CD4-positive, alpha-beta memory T cell (primary cell): ENCODE measurements at regions not wholly inside any gene's neighbourhood (a gene's known extent, or its start where the extent isn't known, plus 50 kb on each side); places are given as distances from the start of the nearest gene placed in this dataset.

Experiments used
- CTCF ChIA-PET: fragments of 350-600 bp; sonication (Branson Sonifier 250); formaldehyde crosslinking; loops from one replicate; lab custom pipeline; 2021; ENCODE audit warnings: inconsistent platforms; ENCODE audit not compliant: partially characterized antibody; lab: Charles Lee
- POLR2A ChIA-PET: fragments of 350-600 bp; sonication (Branson Sonifier 250); formaldehyde crosslinking; loops from one replicate; lab custom pipeline; 2021; ENCODE audit not compliant: partially characterized antibody; lab: Charles Lee
- DNase-seq, 5 donors: peaks; one replicate each; pipeline versions ENCODE4 v3.0.0 to v3.0.0-alpha.2; 2020 to 2022; ENCODE audit warnings: mixed read lengths in 1 of 5
- H3K27ac ChIP-seq: one replicate; pipeline ENCODE4 v1.7.0; 2013; ENCODE audit warnings: low read depth, low read length
- H3K27me3 ChIP-seq: 2 replicates; pipeline ENCODE4 v1.7.0; 2013; ENCODE audit warnings: mild to moderate bottlenecking, low read length, moderate library complexity; ENCODE audit not compliant: insufficient read depth
- H3K36me3 ChIP-seq: 2 replicates; pipeline ENCODE4 v1.7.0; 2013; ENCODE audit warnings: mild to moderate bottlenecking, low read length, moderate library complexity; ENCODE audit not compliant: insufficient read depth
- H3K4me1 ChIP-seq: 2 replicates; pipeline ENCODE4 v1.7.0; 2013; ENCODE audit warnings: mild to moderate bottlenecking, low read length, moderate library complexity; ENCODE audit not compliant: insufficient read depth
- H3K4me3 ChIP-seq, 2 donors: one replicate each; pipeline ENCODE4 v1.7.0; 2013; ENCODE audit warnings: low read length in 2 of 2, mild to moderate bottlenecking in 1 of 2
- H3K9me3 ChIP-seq, 2 donors: one replicate each; pipeline ENCODE4 v1.7.0; 2013; ENCODE audit warnings: low read length in 2 of 2, control low read depth in 1 of 2; ENCODE audit not compliant: control insufficient read depth in 1 of 2
- H3K27ac Mint-ChIP-seq, 7 donors: one replicate each; pipeline ENCODE4 v1.8.0; 2020 to 2021; ENCODE audit warnings: mixed read lengths in 7 of 7, mild to moderate bottlenecking in 6 of 7, inconsistent platforms in 3 of 7, moderate library complexity in 3 of 7
- H3K27me3 Mint-ChIP-seq, 2 donors: one replicate each; pipeline ENCODE4 v1.8.0; 2020 to 2021; ENCODE audit warnings: mixed read lengths in 2 of 2
- H3K36me3 Mint-ChIP-seq, 2 donors: one replicate each; pipeline ENCODE4 v1.8.0; 2020 to 2021; ENCODE audit warnings: mixed read lengths in 2 of 2, inconsistent platforms in 1 of 2, mild to moderate bottlenecking in 1 of 2
- H3K4me1 Mint-ChIP-seq, 4 donors: one replicate each; pipeline ENCODE4 v1.8.0; 2020 to 2021; ENCODE audit warnings: mixed read lengths in 4 of 4, mild to moderate bottlenecking in 1 of 4
- H3K4me3 Mint-ChIP-seq, 8 donors: one replicate each; pipeline ENCODE4 v1.8.0; 2020 to 2021; ENCODE audit warnings: mixed read lengths in 8 of 8, mild to moderate bottlenecking in 7 of 8, moderate library complexity in 6 of 8, inconsistent platforms in 3 of 8
- H3K9me3 Mint-ChIP-seq, 8 donors: one replicate each; pipeline ENCODE4 v1.8.0; 2020 to 2021; ENCODE audit warnings: mixed read lengths in 8 of 8, mild to moderate bottlenecking in 5 of 8, inconsistent platforms in 3 of 8, moderate library complexity in 1 of 8
- intact Hi-C: fragments of 100-400 bp; cut with micrococcal nuclease; formaldehyde crosslinking; loops from one replicate; pipeline ENCODE4 v1.15.1; 2023

GRCh38 chr2:175403599-175404221 lies 222.2 kb upstream of the ATP5MC3 start:
- intact Hi-C loops: no loop called here
- Mint-ChIP-seq H3K4me3 (no peak overlapping the region), H3K27me3 (peaks cover 4 to 8% of the 10 kb centered on the region in 2 donors), H3K27ac (no peak overlapping the region), H3K9me3 (no peaks in the 10 kb centered on the region), H3K4me1 (no peaks in the 10 kb centered on the region), H3K36me3 (no peaks in the 10 kb centered on the region)
- Histone ChIP-seq H3K4me1 (no peaks in the 10 kb centered on the region), H3K27ac (no peak overlapping the region), H3K27me3 (no peaks in the 10 kb centered on the region), H3K4me3 (no peak overlapping the region), H3K9me3 (no peaks in the 10 kb centered on the region), H3K36me3 (no peaks in the 10 kb centered on the region)
- ChIA-PET CTCF (no interaction called here), POLR2A (no interaction called here)
- DNase-seq: no peak

GRCh38 chr2:175402571-175402970 lies 221.1 kb upstream of the ATP5MC3 start:
- H3K27ac Mint-ChIP-seq: no peak overlapping the region
- H3K36me3 Mint-ChIP-seq: no peaks in the 10 kb centered on the region
- POLR2A ChIA-PET: no interaction called here
- Histone ChIP-seq H3K27me3 (no peaks in the 10 kb centered on the region), H3K4me3 (no peak overlapping the region), H3K4me1 (no peaks in the 10 kb centered on the region), H3K27ac (no peak overlapping the region), H3K9me3 (no peaks in the 10 kb centered on the region), H3K36me3 (no peaks in the 10 kb centered on the region)
- intact Hi-C loops: no loop called here
- H3K27me3 Mint-ChIP-seq: peaks cover 4 to 8% of the 10 kb centered on the region in 2 donors
- H3K9me3 Mint-ChIP-seq: no peaks in the 10 kb centered on the region
- CTCF ChIA-PET: no interaction called here
- DNase-seq: no peak
- H3K4me1 Mint-ChIP-seq: no peaks in the 10 kb centered on the region
- no peak overlapping the region for H3K4me3 Mint-ChIP-seq

GRCh38 chr2:175401956-175402469 lies 220.5 kb upstream of the ATP5MC3 start:
- ChIA-PET POLR2A (no interaction called here), CTCF (no interaction called here)
- intact Hi-C loops: no loop called here
- Histone ChIP-seq H3K27me3 (no peaks in the 10 kb centered on the region), H3K36me3 (no peaks in the 10 kb centered on the region), H3K27ac (no peak overlapping the region), H3K9me3 (no peaks in the 10 kb centered on the region), H3K4me3 (no peak overlapping the region), H3K4me1 (no peaks in the 10 kb centered on the region)
- no peaks in the 10 kb centered on the region for H3K36me3 Mint-ChIP-seq
- no peaks in the 10 kb centered on the region for H3K4me1 Mint-ChIP-seq
- H3K9me3 Mint-ChIP-seq: no peaks in the 10 kb centered on the region
- DNase-seq: no peak
- no peak overlapping the region for H3K27ac Mint-ChIP-seq
- H3K4me3 Mint-ChIP-seq: no peak overlapping the region
- H3K27me3 Mint-ChIP-seq: peaks cover 4 to 8% of the 10 kb centered on the region in 2 donors

GRCh38 chr2:175400975-175401374 lies 219.5 kb upstream of the ATP5MC3 start:
- Histone ChIP-seq H3K27ac (no peak overlapping the region), H3K36me3 (no peaks in the 10 kb centered on the region), H3K4me3 (no peak overlapping the region), H3K4me1 (no peaks in the 10 kb centered on the region), H3K27me3 (no peaks in the 10 kb centered on the region), H3K9me3 (no peaks in the 10 kb centered on the region)
- no peak for DNase-seq
- ChIA-PET CTCF (no interaction called here), POLR2A (no interaction called here)
- no peaks in the 10 kb centered on the region for H3K4me1 Mint-ChIP-seq
- H3K27ac Mint-ChIP-seq: no peak overlapping the region
- H3K36me3 Mint-ChIP-seq: no peaks in the 10 kb centered on the region
- H3K27me3 Mint-ChIP-seq: peaks cover 4 to 8% of the 10 kb centered on the region in 2 donors
- H3K4me3 Mint-ChIP-seq: no peak overlapping the region
- intact Hi-C loops: no loop called here
- peaks cover 0 to 5% (median 0%) of the 10 kb centered on the region in 8 donors for H3K9me3 Mint-ChIP-seq

GRCh38 chr2:175399326-175399725 lies 217.8 kb upstream of the ATP5MC3 start:
- Histone ChIP-seq H3K9me3 (no peaks in the 10 kb centered on the region), H3K27me3 (no peaks in the 10 kb centered on the region), H3K4me1 (no peaks in the 10 kb centered on the region), H3K4me3 (no peak overlapping the region), H3K27ac (no peak overlapping the region), H3K36me3 (no peaks in the 10 kb centered on the region)
- Mint-ChIP-seq H3K27ac (no peak overlapping the region), H3K27me3 (peaks cover 2 to 6% of the 10 kb centered on the region in 2 donors), H3K9me3 (peaks cover 0 to 5% (median 0%) of the 10 kb centered on the region in 8 donors), H3K4me3 (no peak overlapping the region), H3K4me1 (no peaks in the 10 kb centered on the region), H3K36me3 (no peaks in the 10 kb centered on the region)
- CTCF ChIA-PET: no interaction called here
- DNase-seq: no peak
- POLR2A ChIA-PET: no interaction called here
- intact Hi-C loops: no loop called here

GRCh38 chr2:175398848-175399247 lies 217.3 kb upstream of the ATP5MC3 start:
- no peak for DNase-seq
- H3K9me3 ChIP-seq: no peaks in the 10 kb centered on the region
- Mint-ChIP-seq H3K27me3 (peaks cover 0 to 6% of the 10 kb centered on the region in 2 donors), H3K36me3 (no peaks in the 10 kb centered on the region), H3K27ac (no peak overlapping the region), H3K4me3 (no peak overlapping the region), H3K4me1 (no peaks in the 10 kb centered on the region), H3K9me3 (peaks cover 0 to 5% (median 0%) of the 10 kb centered on the region in 8 donors)
- H3K27ac ChIP-seq: no peak overlapping the region
- H3K36me3 ChIP-seq: no peaks in the 10 kb centered on the region
- no peaks in the 10 kb centered on the region for H3K4me1 ChIP-seq
- CTCF ChIA-PET: no interaction called here
- H3K27me3 ChIP-seq: no peaks in the 10 kb centered on the region
- no peak overlapping the region for H3K4me3 ChIP-seq
- intact Hi-C loops: no loop called here
- POLR2A ChIA-PET: no interaction called here

GRCh38 chr2:175396696-175397095 lies 215.2 kb upstream of the ATP5MC3 start:
- no peaks in the 10 kb centered on the region for H3K4me1 ChIP-seq
- DNase-seq: no peak
- no peaks in the 10 kb centered on the region for H3K27me3 ChIP-seq
- no peaks in the 10 kb centered on the region for H3K36me3 ChIP-seq
- peaks cover 0 to 8% of the 10 kb centered on the region in 2 donors for H3K27me3 Mint-ChIP-seq
- H3K9me3 ChIP-seq: no peaks in the 10 kb centered on the region
- no peaks in the 10 kb centered on the region for H3K4me1 Mint-ChIP-seq
- no peak overlapping the region for H3K4me3 Mint-ChIP-seq
- peaks cover 0 to 5% (median 0%) of the 10 kb centered on the region in 8 donors for H3K9me3 Mint-ChIP-seq
- H3K4me3 ChIP-seq: no peak overlapping the region
- POLR2A ChIA-PET: no interaction called here
- intact Hi-C loops: no loop called here
- CTCF ChIA-PET: no interaction called here
- H3K36me3 Mint-ChIP-seq: no peaks in the 10 kb centered on the region
- H3K27ac Mint-ChIP-seq: no peak overlapping the region
- H3K27ac ChIP-seq: no peak overlapping the region
